ENCODE measurements at regions not wholly inside any gene's neighbourhood (a gene's known extent, or its start where the extent isn't known, plus 50 kb on each side); places are given as distances from the start of the nearest gene placed in this dataset.
"Not testable (repeated sequence)": the region's sequence is repeated elsewhere in the genome, so short reads cannot be mapped to it uniquely, and the experiment has no call there.

DNA sequence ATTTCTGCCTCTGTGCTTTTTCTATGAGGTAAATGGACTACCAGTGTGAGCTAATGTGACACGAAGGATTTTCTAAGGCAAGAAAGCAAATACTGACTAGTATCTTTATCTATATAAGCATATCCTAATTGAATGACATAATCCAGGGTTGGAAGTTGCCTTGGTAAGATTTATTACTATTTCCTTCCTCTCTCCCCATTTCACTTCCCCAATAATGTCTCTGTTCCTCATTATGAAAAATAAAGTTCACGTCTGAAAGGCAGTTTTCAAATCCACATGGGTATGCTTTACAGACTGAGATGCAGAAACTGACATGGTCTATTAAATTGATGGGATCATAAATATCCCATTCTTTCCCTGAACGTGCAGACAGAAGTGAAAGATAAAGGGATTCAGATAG is 86.0 kb downstream of the DTWD1 start:
- no peak for DNase-seq (ENCODE audit: low spot score)

- DNase-seq (ENCODE audit: low spot score), result no peak
Measured at GRCh38 chr15:49707598-49707997, 86.8 kb downstream of the DTWD1 start.

DNA sequence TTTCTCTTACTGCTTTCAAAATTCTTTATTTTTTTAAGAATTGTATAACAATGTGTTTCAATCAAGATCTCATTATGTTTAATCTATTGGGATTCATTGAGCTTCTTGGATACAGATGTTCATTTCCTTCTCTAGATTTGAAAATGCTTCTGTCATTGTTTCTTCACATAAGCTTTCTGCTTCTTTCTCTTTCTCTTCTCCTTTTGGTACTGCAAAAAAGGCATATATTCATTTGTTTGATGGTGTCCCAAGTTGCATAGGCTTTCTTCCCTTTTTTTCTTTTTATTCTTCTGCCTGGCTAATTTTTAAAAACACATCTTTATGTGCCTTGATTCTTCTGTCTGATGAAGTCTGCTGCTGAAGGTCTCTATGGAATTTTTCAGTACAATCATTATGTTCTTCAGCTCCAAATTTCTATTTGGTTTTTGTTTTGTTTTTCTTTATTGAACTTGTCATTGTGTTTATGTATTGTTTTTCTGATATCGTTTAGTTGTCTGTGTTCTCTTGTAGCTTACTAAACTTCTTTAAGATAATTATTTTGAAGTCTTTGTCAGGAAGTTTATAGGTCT is 88.9 kb downstream of the DTWD1 start:
- no peak for DNase-seq (ENCODE audit: low spot score)

DNA sequence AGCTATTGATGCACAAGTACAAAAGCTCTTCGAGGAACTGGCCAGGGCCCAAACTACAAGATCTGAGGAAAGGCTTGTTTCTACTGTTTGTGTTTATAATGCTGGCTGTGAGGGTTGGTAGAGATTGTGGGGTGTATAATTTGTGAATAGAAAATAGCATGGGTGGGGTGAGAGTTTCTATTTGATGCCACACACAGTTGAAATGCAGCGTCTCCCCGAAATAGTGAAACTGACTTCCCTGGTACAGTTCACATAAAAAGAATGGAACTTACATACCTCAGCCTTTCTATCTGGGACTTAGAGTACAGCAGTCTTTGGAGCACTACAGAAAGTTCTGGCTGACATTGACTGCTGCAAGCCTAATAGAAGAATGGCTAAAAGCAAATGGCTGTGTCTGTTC is 91.3 kb downstream of the DTWD1 start:
- no peak for DNase-seq (ENCODE audit: low spot score)

DNA sequence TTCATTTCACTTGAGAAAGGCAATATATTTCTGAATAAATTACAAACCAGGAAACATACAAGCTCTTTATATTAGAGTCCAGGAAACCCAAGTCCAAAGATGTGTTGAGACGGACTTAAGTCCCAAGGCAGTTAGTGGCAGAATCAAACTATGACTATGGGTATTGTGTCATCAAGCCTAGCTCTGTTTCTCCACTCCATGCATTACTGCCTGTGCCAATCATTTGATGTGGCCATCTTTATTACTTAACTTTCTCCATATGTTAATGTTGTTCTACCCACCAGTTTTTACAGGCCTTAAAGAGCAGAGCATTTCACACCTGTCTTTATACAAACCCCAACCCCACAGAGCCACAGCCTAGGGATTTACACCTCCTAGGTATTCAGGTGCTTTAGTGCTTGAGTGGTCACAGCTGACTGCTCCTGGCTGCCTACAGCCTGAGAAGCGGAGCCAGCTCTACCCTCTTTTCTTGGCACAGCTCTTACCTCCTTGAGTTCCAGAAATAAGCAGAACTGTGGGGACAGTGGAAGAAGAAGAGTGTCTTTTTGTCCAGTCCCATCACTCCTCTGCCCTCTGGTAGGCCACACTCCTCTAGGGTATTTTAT is 92.1 kb downstream of the DTWD1 start:
- no peak for DNase-seq (ENCODE audit: low spot score)

DNA sequence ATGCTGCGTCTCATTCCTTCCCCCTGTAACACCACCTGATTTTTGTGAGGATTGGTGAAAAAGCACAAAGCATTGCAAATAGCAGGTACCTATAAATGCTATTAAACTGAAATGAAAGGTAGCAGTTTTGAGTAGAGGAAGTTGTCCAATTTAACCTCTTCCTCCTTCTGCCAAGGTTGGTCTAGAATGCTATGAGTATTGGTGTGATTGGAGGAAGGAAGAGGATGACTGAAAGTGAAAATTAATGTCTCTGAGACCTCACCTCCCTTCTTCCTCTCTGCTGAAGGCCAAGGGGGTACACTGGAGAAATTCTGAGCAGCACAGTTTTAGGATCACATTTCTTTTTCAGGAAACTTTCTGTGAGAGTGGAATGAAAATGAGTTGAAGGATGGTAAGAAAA is 94.4 kb downstream of the DTWD1 start:
- no peak for DNase-seq (ENCODE audit: low spot score)

GRCh38 chr15:49715701-49716100 is 94.9 kb downstream of the DTWD1 start:
- DNase-seq (ENCODE audit: low spot score), result no peak

- no peak for DNase-seq (ENCODE audit: low spot score)
Measured at GRCh38 chr15:49718234-49718633, 97.4 kb downstream of the DTWD1 start.

DNA sequence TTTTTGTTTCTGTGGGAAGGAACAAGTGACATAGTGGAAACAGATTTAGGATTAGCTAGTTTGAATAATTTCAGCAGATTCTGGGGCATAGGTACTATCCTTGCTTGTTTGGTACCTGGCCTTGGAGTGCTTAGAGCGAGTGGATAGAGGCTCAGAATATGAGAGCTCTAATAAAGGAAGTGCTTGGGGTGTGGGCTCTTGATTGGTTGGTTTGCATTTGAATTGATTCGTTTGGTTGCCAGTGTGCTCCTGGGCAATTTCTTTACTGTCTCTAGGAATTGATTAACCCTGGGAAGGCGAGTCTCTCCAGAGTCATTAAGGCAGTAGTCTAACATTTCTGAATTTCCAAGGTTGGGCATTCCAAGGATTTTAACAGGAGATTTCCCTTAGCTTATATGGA is 98.0 kb downstream of the DTWD1 start:
- no peak for DNase-seq (ENCODE audit: low spot score)

- no peak for DNase-seq (ENCODE audit: low spot score)
Measured at GRCh38 chr15:49720261-49720660, 99.4 kb downstream of the DTWD1 start.

- no peak for DNase-seq (ENCODE audit: low spot score)
Measured at GRCh38 chr15:49721091-49721490, 100.2 kb downstream of the DTWD1 start.

GRCh38 chr15:49721621-49722020 is 100.8 kb downstream of the DTWD1 start:
- no peak for DNase-seq (ENCODE audit: low spot score)

DNA sequence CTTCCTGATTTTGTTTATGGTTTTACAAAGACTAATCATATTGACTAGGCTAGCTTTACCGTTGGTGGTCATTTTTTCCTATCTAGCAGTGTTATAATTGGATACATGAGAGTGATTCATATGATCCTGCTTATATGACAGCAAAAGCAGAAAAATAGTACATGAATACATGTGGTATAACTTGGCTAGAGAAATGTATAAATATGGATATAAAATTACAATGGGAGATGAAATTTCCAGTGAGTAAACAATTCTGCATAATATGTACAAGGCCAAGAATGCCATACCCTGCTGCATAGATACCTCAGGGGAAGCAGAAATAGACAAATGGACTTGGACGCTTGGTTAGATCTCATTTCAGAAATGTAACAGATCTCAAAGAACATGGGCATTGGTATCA is 103.1 kb downstream of the DTWD1 start:
- no peak for DNase-seq (ENCODE audit: low spot score)

DNA sequence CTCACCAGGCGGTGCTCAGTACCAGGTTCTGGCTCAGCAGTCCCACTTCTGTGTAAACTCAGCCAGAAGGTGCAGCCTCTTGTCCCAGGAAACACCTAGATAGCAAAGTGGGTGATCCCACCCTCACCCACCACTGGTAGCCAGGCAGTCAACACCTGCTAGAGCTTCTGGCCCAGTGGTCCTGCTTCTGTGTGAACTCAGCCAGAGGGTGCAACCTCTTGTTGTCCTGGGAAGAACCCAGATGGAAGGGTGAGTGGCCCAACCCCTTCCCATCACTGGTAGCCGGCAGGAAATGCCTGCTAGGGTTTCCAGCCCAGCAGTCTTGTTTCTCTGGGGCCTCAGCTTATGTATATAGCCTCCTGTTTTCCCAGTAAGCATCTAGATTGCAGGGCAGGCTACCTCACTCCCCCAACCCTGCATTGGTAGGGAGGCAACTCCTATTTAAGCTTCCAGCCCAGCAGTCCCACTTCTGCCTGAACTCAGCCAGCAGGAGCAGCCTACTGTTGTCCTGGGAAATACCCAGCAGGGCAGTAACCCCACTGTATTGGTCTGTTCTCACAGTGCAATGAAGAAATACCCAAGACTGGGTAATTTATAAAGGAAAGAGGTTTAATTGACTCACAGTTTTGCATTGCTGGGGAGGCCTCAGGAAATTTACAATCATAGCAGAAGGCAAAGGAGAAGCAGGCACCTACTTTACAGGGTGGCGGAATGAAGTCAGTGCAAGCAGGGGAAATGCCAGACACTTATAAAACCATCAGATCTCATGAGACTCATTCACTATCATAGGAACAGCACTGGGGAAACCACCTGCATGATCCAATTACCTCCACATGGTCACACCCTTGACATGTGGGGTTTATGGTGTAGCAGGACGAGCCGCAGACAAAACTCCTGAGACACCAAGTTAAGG is 110.6 kb downstream of the DTWD1 start:
- DNase-seq (ENCODE audit: low spot score), result no peak

- DNase-seq (ENCODE audit: low spot score), result not testable (repeated sequence)
Measured at GRCh38 chr15:49732109-49732508, 111.3 kb downstream of the DTWD1 start.

DNA sequence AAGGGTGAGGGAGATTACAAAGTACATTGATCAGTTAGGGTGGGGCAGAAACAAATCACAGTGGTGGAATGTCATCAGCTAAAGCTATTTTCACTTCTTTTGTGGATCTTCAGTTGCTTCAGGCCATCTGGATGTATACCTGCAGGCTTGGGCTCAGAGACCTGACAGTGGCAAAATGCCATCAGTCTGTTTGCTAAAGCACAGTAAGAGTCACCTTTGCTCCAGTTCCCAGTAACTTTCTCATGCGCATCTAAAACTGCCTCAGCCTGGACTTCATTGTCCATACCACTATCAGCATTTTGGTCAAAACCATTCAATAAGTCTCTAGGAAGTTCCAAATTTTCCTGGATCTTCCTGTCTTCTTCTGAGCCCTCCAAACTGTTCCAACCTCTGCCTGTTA is 113.2 kb downstream of the DTWD1 start:
- peak; percentile 56 for DNase-seq (ENCODE audit: low spot score)

GRCh38 chr15:49734831-49735508 is 114.1 kb downstream of the DTWD1 start:
- no peak for DNase-seq (ENCODE audit: low spot score)

DNA sequence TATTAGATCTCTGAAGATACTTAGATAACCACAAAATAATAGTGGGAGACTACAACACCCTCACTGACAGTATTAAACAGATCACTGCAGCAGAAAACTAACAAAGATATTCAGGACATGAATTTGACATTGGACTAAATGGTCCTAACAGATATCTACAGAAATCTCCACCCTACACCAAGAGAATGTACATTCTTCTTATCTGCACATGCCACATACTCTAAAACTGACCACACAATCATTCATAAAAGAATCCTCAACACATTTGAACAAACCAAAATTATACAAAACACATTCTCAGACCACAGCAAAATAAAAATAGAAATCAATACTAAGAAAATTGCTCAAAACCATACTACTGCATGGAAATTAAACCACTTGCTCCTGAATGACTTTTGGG is 116.3 kb downstream of the DTWD1 start:
- DNase-seq (ENCODE audit: low spot score), result no peak

DNA sequence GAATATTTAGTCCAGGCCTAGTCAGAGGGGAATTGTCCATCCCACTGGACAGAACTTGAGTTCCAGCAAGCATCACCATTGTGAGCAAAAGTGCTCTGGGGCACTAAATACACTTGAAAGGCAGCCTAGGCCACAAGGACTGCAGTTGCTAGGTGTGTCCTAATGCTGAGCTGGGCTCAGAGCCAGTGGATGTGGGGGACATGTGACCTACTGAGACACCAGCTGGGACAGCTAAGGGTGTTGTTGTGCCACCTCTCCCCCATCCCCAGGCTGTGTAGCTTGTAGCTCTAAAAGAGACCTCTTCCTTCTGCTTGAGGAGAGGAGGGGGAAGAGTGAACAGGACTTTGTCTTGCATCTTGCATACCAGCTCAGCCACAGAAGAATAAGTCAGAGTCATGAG is 120.9 kb downstream of the DTWD1 start:
- peak; percentile 36 for DNase-seq (ENCODE audit: low spot score)

- peak; percentile 46 for DNase-seq (ENCODE audit: low spot score)
Measured at GRCh38 chr15:49742381-49742780, 121.5 kb downstream of the DTWD1 start.

DNA sequence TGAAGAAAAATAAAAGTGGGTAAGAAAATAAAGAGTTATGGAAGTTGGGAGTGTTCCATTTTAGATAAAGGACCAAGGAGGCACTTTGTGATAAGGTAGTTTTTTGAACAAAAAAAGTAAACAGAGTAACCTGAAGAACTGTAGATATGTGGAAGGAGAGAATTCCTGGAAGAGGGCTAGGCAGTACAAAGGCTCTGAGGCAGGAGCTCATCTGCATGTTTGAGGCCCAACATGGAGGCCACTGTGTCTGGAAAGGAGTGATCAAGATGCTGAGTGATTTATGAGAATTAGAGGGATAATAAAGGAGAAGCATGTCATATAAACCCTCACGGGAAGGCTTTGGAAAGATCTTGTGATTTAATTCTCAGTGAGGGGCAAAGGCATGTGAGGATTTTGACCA is 126.5 kb downstream of the DTWD1 start:
- no peak for DNase-seq (ENCODE audit: low spot score)

- no peak for DNase-seq (ENCODE audit: low spot score)
Measured at GRCh38 chr15:49748791-49749190, 127.9 kb downstream of the DTWD1 start.

- DNase-seq (ENCODE audit: low spot score), result no peak
Measured at GRCh38 chr15:49750553-49750952, 129.7 kb downstream of the DTWD1 start.

Measured in mucosa of gallbladder (tissue), 1 donor.